Neural progenitor cell (in vitro differentiated cells): ENCODE measurements at regions not wholly inside any gene's neighbourhood (a gene's known extent, or its start where the extent isn't known, plus 50 kb on each side); places are given as distances from the start of the nearest gene placed in this dataset.

ENCODE experiments used
- DNase-seq: peaks from one replicate; pipeline ENCODE4 v3.0.0-alpha.2; 2016; ENCODE audit warnings: low spot score
- H2AFZ ChIP-seq: fragments of 200-600 bp; sonication (generic); replicated peaks from 2 replicates; pipeline ENCODE4 v1.6.1; 2016; ENCODE audit warnings: antibody characterized with exemption
- H3F3A ChIP-seq: fragments of 200-600 bp; sonication (generic); 2 replicates; pipeline ENCODE4 v1.6.1; 2016; ENCODE audit warnings: antibody characterized with exemption, low read depth
- H3K27ac ChIP-seq: fragments of 200-600 bp; sonication (generic); 2 replicates; pipeline ENCODE4 v1.5.1; 2016; ENCODE audit warnings: mild to moderate bottlenecking
- H3K27me3 ChIP-seq: fragments of 200-600 bp; sonication (generic); 2 replicates; pipeline ENCODE4 v1.6.1; 2016; ENCODE audit warnings: mild to moderate bottlenecking, moderate library complexity
- H3K36me3 ChIP-seq: fragments of 200-600 bp; sonication (generic); 2 replicates; pipeline ENCODE4 v1.5.1; 2016
- H3K4me1 ChIP-seq: fragments of 200-600 bp; sonication (generic); 2 replicates; pipeline ENCODE4 v1.6.1; 2016; ENCODE audit warnings: mixed run types
- H3K4me2 ChIP-seq: fragments of 200-600 bp; sonication (generic); 2 replicates; pipeline ENCODE4 v1.6.1; 2016
- H3K4me3 ChIP-seq: fragments of 200-600 bp; sonication (generic); 2 replicates; pipeline ENCODE4 v1.5.1; 2016
- H3K79me2 ChIP-seq: fragments of 200-600 bp; sonication (generic); 2 replicates; pipeline ENCODE4 v1.6.1; 2016; ENCODE audit warnings: low read depth
- H3K9ac ChIP-seq: fragments of 200-600 bp; sonication (generic); 2 replicates; pipeline ENCODE4 v1.6.1; 2016
- H3K9me3 ChIP-seq: fragments of 200-600 bp; sonication (generic); 2 replicates; pipeline ENCODE4 v1.5.1; 2016; ENCODE audit warnings: low read depth
- H4K20me1 ChIP-seq: fragments of 200-600 bp; sonication (generic); 2 replicates; pipeline ENCODE4 v1.6.1; 2016; ENCODE audit warnings: low read depth
- H3K27ac Mint-ChIP-seq: 3 replicates; pipeline ENCODE4 v1.8.0; 2021; ENCODE audit warnings: mixed read lengths
- H3K27me3 Mint-ChIP-seq: 2 replicates; pipeline ENCODE4 v1.8.0; 2022; ENCODE audit warnings: low read depth, mild to moderate bottlenecking, inconsistent platforms, moderate library complexity, mixed read lengths; ENCODE audit not compliant: insufficient read depth
- H3K36me3 Mint-ChIP-seq: 3 replicates; pipeline ENCODE4 v1.8.0; 2021; ENCODE audit warnings: mixed read lengths
- H3K4me1 Mint-ChIP-seq: 3 replicates; pipeline ENCODE4 v1.8.0; 2021; ENCODE audit warnings: mixed read lengths
- H3K4me3 Mint-ChIP-seq: 3 replicates; pipeline ENCODE4 v1.8.0; 2021; ENCODE audit warnings: mild to moderate bottlenecking, moderate library complexity, mixed read lengths
- H3K9me3 Mint-ChIP-seq: 3 replicates; pipeline ENCODE4 v1.8.0; 2020; ENCODE audit warnings: mixed read lengths
- CTCF ChIP-seq: fragments of 200-600 bp; sonication (generic); IDR thresholded peaks from 2 replicates; pipeline ENCODE4 v1.5.1; 2017; ENCODE audit warnings: antibody characterized with exemption, mild to moderate bottlenecking
- EZH2 ChIP-seq: fragments of 200-600 bp; sonication (generic); IDR thresholded peaks from 2 replicates; pipeline ENCODE4 v1.6.1; 2017; ENCODE audit warnings: antibody characterized with exemption, mild to moderate bottlenecking, moderate library complexity
- EZH2phosphoT487 ChIP-seq: fragments of 200-600 bp; sonication (generic); IDR thresholded peaks from 2 replicates; pipeline ENCODE4 v1.6.1; 2017; ENCODE audit warnings: antibody characterized with exemption

- Histone ChIP-seq H3K27me3 (no peaks in the 10 kb centered on the region), H3K4me3 (no peak overlapping the region), H2AFZ (no peak overlapping the region), H3K36me3 (no peaks in the 10 kb centered on the region), H3K79me2 (no peaks in the 10 kb centered on the region), H3K9me3 (no peaks in the 10 kb centered on the region), H4K20me1 (no peaks in the 10 kb centered on the region), H3K4me2 (no peak overlapping the region), H3K27ac (no peak overlapping the region), H3K4me1 (no peaks in the 10 kb centered on the region), H3K9ac (no peak overlapping the region), H3F3A (no peaks in the 10 kb centered on the region)
- no peak for DNase-seq
- Mint-ChIP-seq H3K36me3 (no peaks in the 10 kb centered on the region), H3K27ac (no peak overlapping the region), H3K4me3 (no peak overlapping the region), H3K9me3 (peaks cover 9% of the 10 kb centered on the region), H3K4me1 (no peaks in the 10 kb centered on the region), H3K27me3 (no peaks in the 10 kb centered on the region)
- TF ChIP-seq EZH2: no peak
- no peak for TF ChIP-seq EZH2phosphoT487
- no peak for TF ChIP-seq CTCF
These were observed 114.0 kb upstream of the NEDD9 start for GRCh38 chr6:11346516-11346915.

GRCh38 chr6:11345536-11345935, 113.1 kb upstream of the NEDD9 start:
- Histone ChIP-seq H3K36me3 (no peaks in the 10 kb centered on the region), H3K9ac (no peak overlapping the region), H3F3A (no peaks in the 10 kb centered on the region), H2AFZ (no peak overlapping the region), H3K27ac (no peak overlapping the region), H3K4me1 (no peaks in the 10 kb centered on the region), H3K4me3 (no peak overlapping the region), H3K4me2 (no peak overlapping the region), H3K79me2 (no peaks in the 10 kb centered on the region), H3K9me3 (no peaks in the 10 kb centered on the region), H3K27me3 (no peaks in the 10 kb centered on the region), H4K20me1 (no peaks in the 10 kb centered on the region)
- no peak for DNase-seq
- H3K9me3 Mint-ChIP-seq: peaks cover 13% of the 10 kb centered on the region
- H3K4me1 Mint-ChIP-seq: no peaks in the 10 kb centered on the region
- no peak overlapping the region for H3K27ac Mint-ChIP-seq
- no peak overlapping the region for H3K4me3 Mint-ChIP-seq
- no peaks in the 10 kb centered on the region for H3K27me3 Mint-ChIP-seq
- TF ChIP-seq EZH2phosphoT487 (no peak), CTCF (no peak), EZH2 (no peak)
- H3K36me3 Mint-ChIP-seq: no peaks in the 10 kb centered on the region

- no peaks in the 10 kb centered on the region for H3F3A ChIP-seq
- Mint-ChIP-seq H3K9me3 (peaks cover 13% of the 10 kb centered on the region), H3K27me3 (no peaks in the 10 kb centered on the region), H3K4me3 (no peak overlapping the region), H3K36me3 (no peaks in the 10 kb centered on the region), H3K4me1 (no peaks in the 10 kb centered on the region), H3K27ac (no peak overlapping the region)
- H3K27ac ChIP-seq: no peak overlapping the region
- no peak overlapping the region for H2AFZ ChIP-seq
- no peak overlapping the region for H3K4me3 ChIP-seq
- H3K4me2 ChIP-seq: no peak overlapping the region
- H3K27me3 ChIP-seq: no peaks in the 10 kb centered on the region
- no peaks in the 10 kb centered on the region for H3K36me3 ChIP-seq
- no peaks in the 10 kb centered on the region for H4K20me1 ChIP-seq
- DNase-seq: no peak
- no peaks in the 10 kb centered on the region for H3K9me3 ChIP-seq
- no peak overlapping the region for H3K9ac ChIP-seq
- no peak for TF ChIP-seq CTCF
- TF ChIP-seq EZH2phosphoT487: no peak
- TF ChIP-seq EZH2: no peak
- no peaks in the 10 kb centered on the region for H3K79me2 ChIP-seq
- H3K4me1 ChIP-seq: no peaks in the 10 kb centered on the region
These were observed 111.7 kb upstream of the NEDD9 start for GRCh38 chr6:11343963-11344723.
